GM21381 (cell line): ENCODE measurements at regions not wholly inside any gene's neighbourhood (a gene's known extent, or its start where the extent isn't known, plus 50 kb on each side); places are given as distances from the start of the nearest gene placed in this dataset.
A peak's percentile ranks its signal among the peaks of the same experiment; 100 is the strongest.

Experiments used
- ATAC-seq: cut with Tn5 transposase; IDR thresholded peaks from one replicate; pipeline ENCODE4 v1.9.1; 2021; ENCODE audit warnings: mild to moderate bottlenecking, moderate library complexity; ENCODE audit not compliant: unreplicated experiment

DNA sequence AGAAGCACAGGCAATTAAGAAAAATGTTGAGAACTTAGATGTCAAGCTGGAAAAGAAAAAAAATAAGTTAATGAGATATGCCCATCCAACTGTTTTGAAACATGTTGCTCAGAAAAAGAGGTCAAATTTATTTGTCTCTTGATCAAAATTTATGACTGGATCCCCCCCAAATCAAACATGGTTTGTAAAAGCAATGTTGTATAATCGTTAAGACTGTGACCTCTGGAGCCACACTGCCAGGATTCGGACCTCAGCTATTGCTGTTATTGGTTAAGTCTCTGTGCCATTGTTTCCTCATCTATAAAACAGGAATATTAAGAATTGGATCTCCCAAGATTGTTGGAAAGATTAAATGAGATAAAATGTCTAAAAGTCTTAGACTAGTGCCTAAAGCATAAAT is 51.9 kb upstream of the LRRK2 start:
- ATAC-seq = no peak

GRCh38 chr12:40171501-40171900 is 53.3 kb upstream of the LRRK2 start:
- ATAC-seq = no peak

DNA sequence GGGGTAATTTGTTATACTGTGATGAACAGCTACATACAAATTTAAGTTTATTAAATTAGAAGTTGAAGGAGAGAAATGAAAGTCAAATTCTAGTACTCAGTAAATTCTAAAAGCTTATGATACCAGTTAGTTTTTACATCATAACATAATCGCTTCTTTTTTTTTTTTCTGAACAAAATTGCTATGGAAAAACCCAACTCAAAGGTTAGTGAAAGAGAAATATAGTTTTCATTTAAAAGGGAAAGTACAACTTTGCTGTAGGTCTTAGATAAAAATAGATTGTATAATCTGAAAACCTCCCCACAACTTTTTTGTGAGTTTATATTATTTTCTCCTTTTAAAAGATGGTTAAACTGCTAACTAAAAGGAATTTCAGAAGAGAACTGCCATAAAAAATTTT is 53.7 kb upstream of the LRRK2 start:
- ATAC-seq = no peak

DNA sequence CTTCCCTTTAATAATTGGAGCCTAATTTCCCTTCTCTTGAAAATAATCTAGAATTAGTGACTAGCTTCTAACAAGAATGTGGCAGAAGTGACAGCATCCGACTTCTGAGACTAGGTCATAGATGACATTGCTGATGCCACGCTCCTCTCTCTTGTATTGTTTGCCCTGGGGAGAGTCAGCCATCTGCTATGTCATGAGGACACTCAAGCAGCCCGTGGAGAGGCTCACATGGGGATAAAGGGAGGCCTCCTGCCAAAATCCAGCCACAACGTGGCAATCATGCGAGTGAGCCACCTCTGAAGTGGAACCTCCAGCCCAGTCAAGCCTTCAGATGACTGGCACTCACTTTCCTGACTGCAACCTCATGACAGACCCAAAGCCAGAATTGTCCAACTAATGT is 54.2 kb upstream of the LRRK2 start:
- no peak for ATAC-seq

DNA sequence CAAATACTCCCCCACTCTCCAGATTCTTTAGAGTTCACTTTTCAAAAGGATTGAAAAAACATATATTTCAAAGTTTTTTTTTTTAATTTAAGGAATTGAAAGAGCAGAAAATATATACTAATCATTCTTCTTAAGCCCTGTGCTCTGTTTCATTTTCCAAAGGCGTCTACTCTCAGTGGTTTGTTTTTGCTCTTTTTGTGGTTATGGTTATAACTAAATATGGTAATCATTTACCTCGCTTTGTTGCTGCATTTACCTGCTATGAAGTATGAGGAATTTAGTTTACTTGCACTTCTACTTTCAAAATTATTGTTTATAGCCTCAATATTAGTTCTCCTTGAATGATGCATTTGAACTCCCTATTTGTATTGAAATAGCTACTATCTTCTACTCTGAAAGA is 55.9 kb upstream of the LRRK2 start:
- ATAC-seq = peak; percentile 97

DNA sequence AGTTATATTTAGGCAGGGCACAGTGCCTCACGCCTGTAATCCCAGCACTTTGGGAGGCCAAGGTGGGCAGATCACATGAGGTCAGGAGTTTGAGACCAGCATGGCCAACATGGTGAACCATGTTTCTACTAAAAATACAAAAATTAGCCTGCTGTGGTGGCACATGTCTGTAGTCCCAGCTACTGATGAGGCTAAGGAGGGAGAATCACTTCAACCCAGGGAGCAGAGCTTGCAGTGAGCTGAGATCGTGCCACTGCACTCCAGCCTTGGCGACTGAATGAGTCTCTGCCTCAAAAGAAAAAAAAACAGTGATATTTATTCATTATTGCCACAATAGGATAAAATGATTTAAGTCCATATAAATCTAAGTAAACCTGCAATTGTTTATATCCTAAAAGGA is 56.4 kb upstream of the LRRK2 start:
- ATAC-seq = peak; percentile 38

DNA sequence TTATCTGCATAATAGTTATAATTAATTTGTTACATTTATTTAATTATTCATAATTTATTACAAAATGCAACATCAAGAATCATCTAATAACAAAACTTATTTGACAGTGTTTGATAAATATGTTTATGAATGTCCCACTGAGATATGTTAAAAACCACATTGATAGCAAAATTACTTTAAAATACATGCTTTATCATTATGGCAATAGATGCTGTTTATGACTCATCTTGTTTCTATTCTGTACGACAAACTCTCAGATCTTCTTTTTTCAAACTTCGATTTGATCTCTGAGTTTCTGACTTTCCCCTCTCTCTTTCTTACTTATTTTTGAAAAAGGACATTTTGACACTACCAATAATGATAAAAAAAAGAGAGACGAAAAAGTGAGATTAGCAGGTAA is 56.8 kb upstream of the LRRK2 start:
- peak; percentile 53 for ATAC-seq

DNA sequence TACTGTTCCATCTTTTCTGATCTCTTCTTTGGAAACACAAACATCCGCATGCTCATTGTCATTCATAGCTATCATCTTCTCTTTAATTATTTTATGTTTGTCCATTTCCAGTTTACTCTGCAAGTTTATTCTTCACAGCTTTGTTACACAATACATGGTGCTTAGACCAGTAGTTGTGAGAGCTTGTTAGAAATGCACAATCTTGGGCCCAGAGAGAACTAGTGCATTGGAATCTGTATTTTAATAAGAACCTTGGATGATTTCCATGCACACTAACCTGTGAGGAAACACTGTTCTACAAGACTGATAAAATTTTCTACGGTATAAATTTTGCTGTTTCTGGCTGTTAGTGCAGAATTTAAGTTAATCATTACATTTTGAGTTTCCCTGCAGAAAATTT is 59.3 kb upstream of the SLC2A13 start:
- ATAC-seq = no peak

- ATAC-seq = no peak
These were observed 58.2 kb upstream of the SLC2A13 start for GRCh38 chr12:40164034-40164433.

- no peak for ATAC-seq
These were observed 56.2 kb upstream of the SLC2A13 start for GRCh38 chr12:40162033-40162432.

DNA sequence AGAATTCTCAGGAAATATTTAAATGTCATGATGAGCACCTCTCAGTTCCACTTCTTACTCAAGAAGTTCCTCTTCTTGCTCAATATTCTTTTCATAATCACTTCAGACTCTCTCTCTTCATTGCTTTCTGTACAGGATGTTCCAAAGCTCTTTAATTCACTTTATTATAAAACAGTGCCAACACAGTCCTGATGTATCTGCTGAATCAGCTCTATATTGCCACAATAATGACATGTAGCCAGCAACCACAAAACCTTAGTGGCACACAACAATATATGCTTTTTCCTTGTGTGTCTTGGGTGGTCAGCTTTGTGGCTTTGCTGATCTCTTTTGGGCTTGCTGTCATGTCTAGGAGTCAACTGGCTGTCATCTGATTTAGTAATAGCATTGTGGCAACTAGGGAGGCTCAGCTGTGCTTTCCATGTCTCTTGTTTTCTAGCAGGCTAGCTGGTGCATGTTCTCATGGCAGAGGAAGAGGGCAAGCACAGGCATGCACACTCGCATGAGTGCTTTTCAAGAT is 52.8 kb upstream of the SLC2A13 start:
- ATAC-seq = peak; percentile 56

- ATAC-seq = no peak
These were observed 51.5 kb upstream of the SLC2A13 start for GRCh38 chr12:40157336-40157735.

- ATAC-seq = no peak
These were observed 50.3 kb upstream of the SLC2A13 start for GRCh38 chr12:40156021-40156764.
